SK-N-SH (cell line): ENCODE measurements at regions not wholly inside any gene's neighbourhood (a gene's known extent, or its start where the extent isn't known, plus 50 kb on each side); places are given as distances from the start of the nearest gene placed in this dataset.

Source experiments
- CTCF ChIA-PET: fragments of 300-600, 350-600 bp; formaldehyde crosslinking; extraction: SDS; loops from one replicate; lab custom pipeline; 2021; lab: Yijun Ruan, JAX
- POLR2A ChIA-PET: fragments of 350-600 bp; sonication (Branson Sonifier 250); formaldehyde crosslinking; extraction: SDS; loops from one replicate; lab custom pipeline; 2020; ENCODE audit warnings: antibody characterized with exemption, inconsistent platforms; lab: Yijun Ruan, JAX
- DNase-seq: peaks from one replicate; pipeline ENCODE4 v3.0.0; 2012
- H2AFZ ChIP-seq: fragments of 200-600 bp; sonication (generic); 2 replicates; pipeline ENCODE4 v1.8.1; 2016; ENCODE audit warnings: antibody characterized with exemption, mild to moderate bottlenecking, low read depth
- H3F3A ChIP-seq: fragments of 200-600 bp; sonication (generic); replicated peaks from 2 replicates; pipeline ENCODE3; 2016; ENCODE audit warnings: antibody characterized with exemption, mild to moderate bottlenecking; ENCODE audit not compliant: insufficient read depth
- H3K27ac ChIP-seq, 2 experiments: fragments of 200-500 bp in 1 of 2; fragments of 200-600 bp in 1 of 2; sonication (Bioruptor generic) in 1 of 2; sonication (generic), shearing (Covaris generic) in 1 of 2; 2 replicates each; pipeline versions ENCODE4 v1.5.1 to v1.6.1; 2014 to 2016; ENCODE audit warnings: low read depth in 2 of 2, inconsistent platforms in 1 of 2, low read length in 1 of 2, mild to moderate bottlenecking in 1 of 2, mixed read lengths in 1 of 2
- H3K27me3 ChIP-seq: fragments of 200-600 bp; sonication (generic), shearing (Covaris generic); 2 replicates; pipeline ENCODE4 v1.6.1; 2016; ENCODE audit warnings: mixed run types; ENCODE audit not compliant: insufficient read depth
- H3K36me3 ChIP-seq, 2 experiments: fragments of 200-500 bp in 1 of 2; fragments of 200-600 bp in 1 of 2; sonication (Bioruptor generic) in 1 of 2; sonication (generic) in 1 of 2; replicated peaks in 1 of 2; 2 replicates each; pipeline versions ENCODE3 to v1.5.1; 2014 to 2016; ENCODE audit warnings: low read length in 1 of 2, mild to moderate bottlenecking in 1 of 2; ENCODE audit not compliant: insufficient read depth in 2 of 2, control insufficient read depth in 1 of 2
- H3K4me1 ChIP-seq, 2 experiments: fragments of 200-500 bp in 1 of 2; fragments of 200-600 bp in 1 of 2; sonication (Bioruptor generic) in 1 of 2; sonication (generic), shearing (Covaris generic) in 1 of 2; 2 replicates each; pipeline versions ENCODE4 v1.5.1 to v1.6.1; 2014 to 2016; ENCODE audit warnings: low read depth in 1 of 2, low read length in 1 of 2, mixed run types in 1 of 2; ENCODE audit not compliant: insufficient read depth in 2 of 2, control insufficient read depth in 1 of 2
- H3K4me2 ChIP-seq: fragments of 200-600 bp; sonication (generic), shearing (Covaris generic); 2 replicates; pipeline ENCODE4 v1.6.1; 2017; ENCODE audit warnings: mixed run types
- H3K4me3 ChIP-seq, 2 experiments: fragments of 200-500 bp in 1 of 2; fragments of 200-600 bp in 1 of 2; sonication (Bioruptor generic) in 1 of 2; sonication (generic), shearing (Covaris generic) in 1 of 2; 2 replicates each; pipeline versions ENCODE4 v1.5.1 to v1.8.1; 2014 to 2016; ENCODE audit warnings: low read depth in 2 of 2, inconsistent platforms in 1 of 2, low read length in 1 of 2, mild to moderate bottlenecking in 1 of 2, mixed read lengths in 1 of 2, moderate library complexity in 1 of 2
- H3K79me2 ChIP-seq: fragments of 200-600 bp; sonication (generic); 2 replicates; pipeline ENCODE4 v1.8.1; 2017; ENCODE audit warnings: mild to moderate bottlenecking; ENCODE audit not compliant: insufficient read depth
- H3K9ac ChIP-seq: fragments of 200-600 bp; sonication (generic); 2 replicates; pipeline ENCODE4 v1.6.1; 2017; ENCODE audit warnings: mixed run types
- H3K9me2 ChIP-seq: fragments of 200-600 bp; sonication (generic); 2 replicates; pipeline ENCODE4 v1.6.1; 2017; ENCODE audit warnings: mixed run types
- H3K9me3 ChIP-seq: fragments of 200-600 bp; sonication (generic); 2 replicates; pipeline ENCODE4 v1.6.1; 2017; ENCODE audit warnings: mixed run types, mild to moderate bottlenecking, moderate library complexity
- H4K20me1 ChIP-seq: fragments of 200-600 bp; sonication (generic); 2 replicates; pipeline ENCODE4 v1.6.1; 2017; ENCODE audit warnings: mild to moderate bottlenecking, mixed run types; ENCODE audit not compliant: insufficient read depth
- CHD2 ChIP-seq: fragments of 150-350 bp; IDR thresholded peaks from 2 replicates; pipeline ENCODE4 v1.6.1; 2018; ENCODE audit warnings: low read length; ENCODE audit not compliant: partially characterized antibody
- ELF1 ChIP-seq: IDR thresholded peaks from 2 replicates; pipeline ENCODE4 v1.4.0; 2012
- EP300 ChIP-seq, 2 experiments: IDR thresholded peaks; 2 replicates each; pipeline versions ENCODE4 v1.4.0 to v1.6.1; 2012; ENCODE audit warnings: borderline replicate concordance in 1 of 2, low read depth in 1 of 2, low read length in 1 of 2
- FOSL2 ChIP-seq: IDR thresholded peaks from 2 replicates; pipeline ENCODE4 v1.4.0; 2012; ENCODE audit warnings: low read depth, mild to moderate bottlenecking, moderate library complexity, borderline replicate concordance
- FOXM1 ChIP-seq: IDR thresholded peaks from 2 replicates; pipeline ENCODE4 v1.4.0; 2012; ENCODE audit warnings: low read depth, mild to moderate bottlenecking
- GABPA ChIP-seq: IDR thresholded peaks from 2 replicates; pipeline ENCODE4 v1.4.0; 2012; ENCODE audit warnings: low read depth, mild to moderate bottlenecking
- IRF3 ChIP-seq: fragments of 150-350 bp; IDR thresholded peaks from 2 replicates; pipeline ENCODE4 v1.6.1; 2016; ENCODE audit warnings: mild to moderate bottlenecking, low read depth, low read length
- JUND ChIP-seq: IDR thresholded peaks from 2 replicates; pipeline ENCODE4 v1.4.0; 2012
- NFIC ChIP-seq: IDR thresholded peaks from 2 replicates; pipeline ENCODE4 v1.4.0; 2012; ENCODE audit warnings: borderline replicate concordance
- NRF1 ChIP-seq: IDR thresholded peaks from 2 replicates; pipeline ENCODE4 v1.6.1; 2012; ENCODE audit warnings: low read depth, mild to moderate bottlenecking, low read length
- RAD21 ChIP-seq: IDR thresholded peaks from 2 replicates; pipeline ENCODE4 v1.6.1; 2012; ENCODE audit warnings: mild to moderate bottlenecking, low read length
- RCOR1 ChIP-seq: fragments of 150-350 bp; IDR thresholded peaks from 2 replicates; pipeline ENCODE4 v1.6.1; 2017; ENCODE audit warnings: antibody characterized with exemption, low read length
- REST ChIP-seq: IDR thresholded peaks from 2 replicates; pipeline ENCODE4 v1.6.1; 2012; ENCODE audit warnings: mild to moderate bottlenecking, low read depth, low read length, moderate library complexity
- RXRA ChIP-seq: IDR thresholded peaks from 2 replicates; pipeline ENCODE4 v1.4.0; 2012; ENCODE audit warnings: low read depth, mild to moderate bottlenecking, borderline replicate concordance
- SMC3 ChIP-seq: IDR thresholded peaks from 2 replicates; pipeline ENCODE4 v1.6.1; 2012; ENCODE audit warnings: low read depth, low read length, improper control_type of control experiment
- TCF12 ChIP-seq: IDR thresholded peaks from 2 replicates; pipeline ENCODE4 v1.4.0; 2012
- TEAD4 ChIP-seq: IDR thresholded peaks from 2 replicates; pipeline ENCODE4 v1.4.0; 2012; ENCODE audit warnings: mild to moderate bottlenecking, borderline replicate concordance; ENCODE audit not compliant: insufficient read depth
- WGBS: methylation state at CpG from one replicate; pipeline ENCODE4 v1.1.6; 2017; ENCODE audit warnings: low lambda C conversion rate; 5-methylcytosine and 5-hydroxymethylcytosine counted together
- TF ChIP-seq, protein P1 (sequence below): fragments of 200-600 bp; sonication (generic); IDR thresholded peaks from 2 replicates; pipeline ENCODE4 v1.6.1; 2017; ENCODE audit warnings: antibody characterized with exemption, mild to moderate bottlenecking, moderate library complexity
- TF ChIP-seq, protein P2 (sequence below): IDR thresholded peaks from 2 replicates; pipeline ENCODE4 v1.4.0; 2012; ENCODE audit warnings: low read depth
- TF ChIP-seq, protein P3 (sequence below): IDR thresholded peaks from 2 replicates; pipeline ENCODE4 v1.4.0; 2012; ENCODE audit warnings: low read depth, borderline replicate concordance

DNA sequence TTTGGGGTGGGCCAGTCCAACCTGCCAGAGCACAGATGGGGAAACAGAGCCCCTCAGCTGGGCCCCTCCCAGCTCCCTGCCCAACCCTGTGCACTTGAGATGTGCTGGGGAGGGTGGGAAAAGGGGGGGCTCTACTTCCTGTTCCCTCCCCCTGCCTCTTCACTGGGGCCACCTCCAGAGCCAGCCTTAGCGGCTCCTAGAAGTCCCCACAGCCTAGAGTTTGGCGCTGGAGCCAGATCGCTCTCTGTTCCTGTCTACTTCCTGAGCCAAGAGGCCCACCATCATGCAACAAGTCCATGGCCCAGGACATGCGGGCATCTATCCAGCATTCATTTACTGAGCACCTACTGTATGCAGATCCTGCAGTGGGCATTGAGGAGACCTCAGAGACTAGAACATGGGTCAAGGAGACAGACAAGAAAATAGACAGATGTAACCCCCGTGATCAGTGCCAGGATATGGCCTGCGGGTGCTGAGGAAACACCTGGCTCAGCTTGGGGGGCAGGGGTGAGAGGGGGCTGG lies 144.1 kb downstream of the SYF2 start:
- no peaks in the 10 kb centered on the region for H3K9me2 ChIP-seq
- no peak for DNase-seq
- no peak overlapping the region for H3K4me3 ChIP-seq
- peaks cover 0 to 20% of the 10 kb centered on the region in 2 experiments; a peak in 1 of 4 replicates for H3K4me1 ChIP-seq
- H4K20me1 ChIP-seq, result no peaks in the 10 kb centered on the region
- no peak overlapping the region for H3K27ac ChIP-seq
- ChIA-PET CTCF (interaction anchor here (1.0 to 2.1 kb wide), 4 partner anchors 13 to 156 kb away, joined by 3 to 15 read pairs (median 4); no protein-coding TSS in a partner anchor), POLR2A (no interaction called here)
- 71% methylated on average over 6 of the region's 6 CpGs for WGBS
- H3K36me3 ChIP-seq, result no peaks in the 10 kb centered on the region
- TF ChIP-seq RCOR1 (no peak), CHD2 (no peak), GABPA (no peak), JUND (no peak), NFIC (no peak), ELF1 (no peak), FOSL2 (no peak), SMC3 (no peak), IRF3 (no peak), FOXM1 (no peak), NRF1 (no peak), EP300 (IDR thresholded peaks at IDR 0.05; ENCODE audit: borderline replicate concordance in 1 of 2, low read depth in 1 of 2, low read length in 1 of 2) (no peak), TEAD4 (no peak), REST (no peak), RAD21 (no peak), TCF12 (no peak), RXRA (no peak)
- TF ChIP-seq, protein P1, sequence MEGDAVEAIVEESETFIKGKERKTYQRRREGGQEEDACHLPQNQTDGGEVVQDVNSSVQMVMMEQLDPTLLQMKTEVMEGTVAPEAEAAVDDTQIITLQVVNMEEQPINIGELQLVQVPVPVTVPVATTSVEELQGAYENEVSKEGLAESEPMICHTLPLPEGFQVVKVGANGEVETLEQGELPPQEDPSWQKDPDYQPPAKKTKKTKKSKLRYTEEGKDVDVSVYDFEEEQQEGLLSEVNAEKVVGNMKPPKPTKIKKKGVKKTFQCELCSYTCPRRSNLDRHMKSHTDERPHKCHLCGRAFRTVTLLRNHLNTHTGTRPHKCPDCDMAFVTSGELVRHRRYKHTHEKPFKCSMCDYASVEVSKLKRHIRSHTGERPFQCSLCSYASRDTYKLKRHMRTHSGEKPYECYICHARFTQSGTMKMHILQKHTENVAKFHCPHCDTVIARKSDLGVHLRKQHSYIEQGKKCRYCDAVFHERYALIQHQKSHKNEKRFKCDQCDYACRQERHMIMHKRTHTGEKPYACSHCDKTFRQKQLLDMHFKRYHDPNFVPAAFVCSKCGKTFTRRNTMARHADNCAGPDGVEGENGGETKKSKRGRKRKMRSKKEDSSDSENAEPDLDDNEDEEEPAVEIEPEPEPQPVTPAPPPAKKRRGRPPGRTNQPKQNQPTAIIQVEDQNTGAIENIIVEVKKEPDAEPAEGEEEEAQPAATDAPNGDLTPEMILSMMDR, result no peak
- TF ChIP-seq, protein P2, sequence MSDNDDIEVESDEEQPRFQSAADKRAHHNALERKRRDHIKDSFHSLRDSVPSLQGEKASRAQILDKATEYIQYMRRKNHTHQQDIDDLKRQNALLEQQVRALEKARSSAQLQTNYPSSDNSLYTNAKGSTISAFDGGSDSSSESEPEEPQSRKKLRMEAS, result no peak
- TF ChIP-seq, protein P3, sequence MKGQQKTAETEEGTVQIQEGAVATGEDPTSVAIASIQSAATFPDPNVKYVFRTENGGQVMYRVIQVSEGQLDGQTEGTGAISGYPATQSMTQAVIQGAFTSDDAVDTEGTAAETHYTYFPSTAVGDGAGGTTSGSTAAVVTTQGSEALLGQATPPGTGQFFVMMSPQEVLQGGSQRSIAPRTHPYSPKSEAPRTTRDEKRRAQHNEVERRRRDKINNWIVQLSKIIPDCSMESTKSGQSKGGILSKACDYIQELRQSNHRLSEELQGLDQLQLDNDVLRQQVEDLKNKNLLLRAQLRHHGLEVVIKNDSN, result no peak
- no peak overlapping the region for H3K4me2 ChIP-seq
- no peak overlapping the region for H2AFZ ChIP-seq
- no peaks in the 10 kb centered on the region for H3K9me3 ChIP-seq
- H3K9ac ChIP-seq, result no peak overlapping the region
- no peaks in the 10 kb centered on the region for H3F3A ChIP-seq
- peaks cover 6% of the 10 kb centered on the region for H3K27me3 ChIP-seq
- no peaks in the 10 kb centered on the region for H3K79me2 ChIP-seq
